Right renal pelvis (tissue), 4 donors: ENCODE measurements at regions not wholly inside any gene's neighbourhood (a gene's known extent, or its start where the extent isn't known, plus 50 kb on each side); places are given as distances from the start of the nearest gene placed in this dataset.

Source experiments
- DNase-seq, 4 donors: peaks; one replicate each; pipeline ENCODE4 v3.0.0-alpha.2; 2013; ENCODE audit warnings: low read depth in 4 of 4, low spot score in 3 of 4, missing footprints in 1 of 4

DNA sequence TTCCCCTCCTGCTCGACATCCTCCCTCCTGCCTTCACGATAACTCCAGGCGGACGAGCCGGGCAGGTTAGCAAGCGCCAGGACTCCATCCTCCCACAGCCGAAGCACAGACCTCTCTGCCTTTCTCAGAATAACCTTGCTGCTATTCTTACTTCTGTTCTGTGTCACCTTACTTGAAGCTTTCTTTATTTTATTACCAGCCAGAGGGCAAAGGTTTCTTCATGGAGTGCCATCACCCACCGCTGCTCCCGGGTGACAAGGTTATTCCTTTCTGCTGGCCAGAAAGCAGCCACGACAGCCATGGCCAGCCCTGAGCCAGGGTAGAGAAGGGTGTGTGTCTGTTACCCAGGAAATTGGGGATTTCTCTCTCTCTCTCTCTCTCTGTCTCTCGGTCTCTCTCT is 227.1 kb downstream of the ANAPC1 start:
- no peak for DNase-seq

DNA sequence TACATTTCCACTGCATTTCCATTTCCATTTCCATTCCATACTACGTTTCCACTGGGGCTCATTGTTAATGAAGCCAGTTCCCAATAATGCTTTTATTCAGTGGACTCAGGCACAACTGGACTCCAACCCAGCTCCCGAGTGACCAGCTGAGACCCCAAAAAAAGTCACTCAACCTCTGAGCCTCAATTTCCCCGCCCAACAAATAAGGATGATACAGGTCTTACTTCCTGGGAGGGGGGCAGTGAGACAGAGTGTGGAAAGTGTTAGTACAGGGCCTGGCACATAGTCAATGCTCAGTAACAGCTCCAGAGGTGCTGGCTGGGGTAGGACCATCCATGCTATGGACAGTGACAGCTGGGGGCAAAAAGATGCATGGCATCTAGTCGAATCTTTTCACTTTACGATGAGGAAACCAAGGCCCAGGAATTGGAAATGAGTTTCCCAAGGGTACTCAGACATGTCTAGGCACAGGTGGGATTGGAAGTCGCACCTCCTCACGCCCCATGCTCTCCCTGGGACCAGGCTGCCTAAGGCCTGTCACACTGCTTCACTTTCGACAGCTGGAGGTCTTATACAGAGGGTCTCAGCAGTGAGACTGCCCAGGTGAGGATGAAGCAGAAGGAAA is 226.5 kb downstream of the ANAPC1 start:
- DNase-seq = no peak

DNA sequence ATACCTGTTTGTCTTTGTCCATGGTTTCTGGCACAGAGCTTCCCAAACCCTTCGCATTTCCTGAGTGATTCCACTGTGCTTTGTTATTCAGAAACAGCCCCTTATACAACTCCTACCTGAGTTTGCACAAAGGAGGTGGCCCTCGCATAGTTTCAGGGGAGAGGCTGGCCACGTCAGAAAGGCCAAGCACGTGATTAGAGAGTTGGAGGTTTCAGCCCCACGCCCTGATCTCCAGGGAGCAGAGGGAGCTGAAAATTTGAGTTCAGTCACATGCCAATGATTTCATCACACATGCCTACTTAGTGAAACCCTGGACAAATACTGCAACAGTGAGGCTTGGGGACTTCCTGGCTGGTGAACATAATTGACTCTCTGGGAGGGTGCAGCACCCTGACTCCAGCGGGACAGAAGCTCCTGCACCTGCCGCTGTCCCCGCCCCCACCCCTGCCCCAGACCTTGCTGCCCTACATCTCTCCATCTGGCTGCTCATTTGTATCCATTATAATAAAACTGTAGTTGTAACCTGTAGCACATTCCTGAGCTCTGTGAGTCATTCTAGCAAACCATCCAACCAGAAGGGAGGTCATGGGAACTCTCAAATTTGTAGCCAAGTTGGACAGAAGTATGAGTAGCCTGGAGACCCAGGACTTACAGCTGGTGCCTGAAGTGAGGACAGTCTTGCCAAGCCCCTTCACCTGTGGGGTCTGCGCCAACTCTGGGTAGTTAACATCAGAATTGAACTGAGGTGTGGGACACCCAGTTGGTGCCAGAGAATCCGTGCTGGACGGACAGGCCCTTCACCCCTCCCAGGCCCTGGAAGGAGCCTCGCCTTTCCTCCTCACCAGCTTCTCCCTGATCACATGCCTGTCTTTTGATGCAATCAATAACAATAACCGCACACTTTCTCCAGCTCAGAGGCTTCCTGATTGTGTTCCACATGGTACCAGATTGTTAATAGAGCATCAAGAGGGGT is 224.3 kb downstream of the ANAPC1 start:
- peak; percentile 28 to 61 (median 52) for DNase-seq

DNA sequence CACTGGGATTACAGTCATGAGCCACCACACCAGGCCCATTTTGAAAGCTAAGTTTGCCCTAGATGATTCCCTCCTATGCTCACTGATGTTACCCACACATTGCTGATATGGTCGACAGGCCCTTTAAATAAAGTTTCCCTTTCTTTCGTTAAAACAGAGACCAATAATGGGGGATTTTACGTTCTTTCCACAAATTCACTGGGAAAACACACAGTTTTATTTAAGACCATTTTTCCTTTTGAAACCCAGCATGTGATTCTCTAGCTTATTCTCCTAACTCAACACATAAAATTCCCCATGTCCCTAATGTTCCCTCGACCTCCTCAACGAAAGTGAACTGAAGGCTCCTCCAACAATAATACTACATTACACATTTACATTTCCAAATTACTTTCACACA is 223.2 kb downstream of the ANAPC1 start:
- DNase-seq = no peak

DNA sequence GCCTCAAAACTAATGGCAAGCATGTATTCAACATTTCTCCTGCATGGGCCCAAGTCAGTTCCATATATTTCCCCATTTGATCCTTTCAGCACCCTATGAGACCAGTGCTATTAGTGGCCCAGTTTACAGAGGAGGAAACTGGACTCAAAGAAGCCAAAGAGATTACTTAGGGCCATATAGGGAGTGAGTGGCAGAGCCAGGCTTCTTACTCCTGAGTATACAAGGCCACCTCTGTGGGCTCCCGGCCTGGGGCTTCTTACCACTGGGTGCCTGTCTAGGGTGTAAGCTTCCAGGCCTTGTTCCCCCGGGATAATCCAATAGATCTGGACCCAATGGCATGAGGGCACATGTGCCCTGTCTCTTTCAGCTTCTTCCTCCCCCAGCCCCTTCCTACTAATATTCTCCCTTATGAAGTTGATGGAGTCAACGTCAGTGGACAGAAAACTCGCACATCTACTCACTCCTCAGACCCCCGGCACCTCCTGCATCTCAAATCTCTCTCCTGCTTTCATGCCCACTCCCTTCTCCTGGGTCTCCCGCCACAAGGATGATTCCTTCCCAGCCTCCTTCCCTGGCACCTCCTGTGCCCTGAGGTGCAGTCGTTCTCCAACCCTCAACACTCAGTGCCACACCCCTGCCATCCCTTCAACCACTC is 222.6 kb downstream of the ANAPC1 start:
- DNase-seq = no peak

DNA sequence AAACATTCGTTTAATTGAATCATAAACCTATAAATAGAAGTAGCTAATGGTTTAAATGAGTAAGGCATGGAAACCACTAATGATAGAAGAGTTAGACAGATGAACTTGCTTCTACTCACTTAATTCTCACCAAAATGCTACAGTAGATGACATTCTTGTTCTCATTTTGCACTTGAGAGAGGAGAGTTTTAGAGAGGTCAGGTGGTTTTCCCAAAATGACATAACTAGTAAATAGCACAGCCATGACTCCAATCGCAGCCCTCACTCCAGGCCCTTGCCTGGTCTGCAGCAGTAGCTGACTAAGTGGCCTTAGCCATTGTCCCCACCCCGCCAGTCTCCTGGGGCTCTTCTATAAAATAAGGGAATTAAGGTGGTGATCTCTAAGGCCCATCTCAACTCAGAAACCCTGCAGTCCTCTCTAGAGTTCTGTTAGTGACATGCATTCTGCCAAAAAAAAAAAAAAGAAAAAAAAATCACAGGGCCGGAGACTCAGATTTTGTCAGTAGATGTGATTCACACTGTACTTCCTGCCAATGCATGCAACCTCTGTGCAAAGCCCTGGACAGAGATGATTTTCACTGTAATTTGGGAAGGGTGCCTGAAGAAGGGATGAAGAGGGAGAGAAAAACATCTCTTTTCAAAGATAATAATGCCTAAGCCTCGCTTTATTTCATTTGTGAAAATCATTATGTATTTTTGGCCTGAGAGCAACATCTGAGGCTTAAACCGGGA is 221.8 kb downstream of the ANAPC1 start:
- no peak for DNase-seq

DNA sequence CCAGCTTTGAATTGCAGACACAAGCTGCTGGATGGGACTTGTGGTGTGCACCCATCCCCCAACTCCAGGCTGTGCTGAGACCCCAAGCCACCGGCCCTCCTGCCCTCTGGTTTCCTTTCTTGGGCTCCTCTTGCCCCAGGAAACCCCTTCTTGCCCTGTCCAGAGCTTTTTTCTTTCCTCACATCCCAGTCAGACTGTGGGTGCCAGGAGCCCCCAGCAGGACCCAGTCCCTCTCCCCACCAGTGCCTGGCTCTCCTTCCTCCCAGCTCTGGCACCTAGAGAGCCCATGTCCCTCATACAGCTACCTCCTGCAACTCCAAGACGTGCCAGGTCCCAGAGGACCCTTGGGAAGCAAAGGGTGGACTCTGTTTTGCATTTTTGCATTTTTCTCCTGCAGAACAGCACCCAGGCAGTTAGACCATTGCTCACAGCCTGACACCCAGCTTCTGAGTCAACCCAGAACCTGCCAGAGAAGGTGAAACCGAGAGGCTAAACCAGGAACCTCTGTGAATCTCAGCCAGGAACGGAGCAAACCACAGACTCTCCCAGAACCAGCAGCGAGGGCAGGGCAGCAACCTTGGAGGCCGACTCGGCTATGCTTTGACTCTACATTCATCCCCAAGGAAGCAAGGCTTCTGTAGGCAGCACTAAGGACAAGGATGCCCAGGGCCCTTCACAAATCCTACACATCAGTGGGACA is 221.1 kb downstream of the ANAPC1 start:
- DNase-seq = no peak

DNA sequence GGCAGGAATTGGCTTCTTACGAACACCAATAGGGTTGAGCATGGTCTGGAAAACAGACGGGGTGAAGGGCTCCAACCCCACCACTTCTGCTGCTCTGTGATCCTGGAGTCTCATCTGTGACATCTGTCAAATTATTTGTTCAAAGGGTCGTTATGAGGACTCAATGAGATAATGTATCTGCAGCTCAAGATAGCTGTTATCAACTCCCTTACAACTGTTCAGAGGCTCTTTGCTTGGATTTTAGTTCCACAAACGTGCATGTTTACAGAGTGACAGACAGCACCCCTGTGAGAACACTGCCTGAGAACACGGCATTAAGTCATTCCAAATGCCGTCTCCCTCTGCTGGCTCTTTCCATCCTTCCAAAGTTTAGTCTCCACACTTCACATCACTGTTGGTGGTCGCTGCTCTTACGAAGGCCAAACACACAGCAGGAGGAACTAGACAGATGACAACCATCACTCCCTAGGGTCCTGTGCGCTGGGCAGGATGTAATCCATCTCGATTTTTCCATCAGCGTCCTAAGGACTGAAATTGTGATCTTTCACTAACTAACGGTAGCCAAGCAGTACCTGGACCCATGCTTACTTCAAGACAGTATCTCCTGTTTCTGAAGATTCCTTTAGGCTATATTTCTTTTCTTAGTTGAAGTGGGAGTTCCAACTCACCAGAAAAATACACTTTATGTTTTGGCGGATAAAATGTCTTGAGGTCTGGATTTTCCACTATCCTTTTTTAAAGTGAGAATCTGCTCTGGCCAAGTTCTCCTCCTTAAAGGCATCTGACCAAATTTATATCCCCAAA is 220.3 kb downstream of the ANAPC1 start:
- DNase-seq = no peak

DNA sequence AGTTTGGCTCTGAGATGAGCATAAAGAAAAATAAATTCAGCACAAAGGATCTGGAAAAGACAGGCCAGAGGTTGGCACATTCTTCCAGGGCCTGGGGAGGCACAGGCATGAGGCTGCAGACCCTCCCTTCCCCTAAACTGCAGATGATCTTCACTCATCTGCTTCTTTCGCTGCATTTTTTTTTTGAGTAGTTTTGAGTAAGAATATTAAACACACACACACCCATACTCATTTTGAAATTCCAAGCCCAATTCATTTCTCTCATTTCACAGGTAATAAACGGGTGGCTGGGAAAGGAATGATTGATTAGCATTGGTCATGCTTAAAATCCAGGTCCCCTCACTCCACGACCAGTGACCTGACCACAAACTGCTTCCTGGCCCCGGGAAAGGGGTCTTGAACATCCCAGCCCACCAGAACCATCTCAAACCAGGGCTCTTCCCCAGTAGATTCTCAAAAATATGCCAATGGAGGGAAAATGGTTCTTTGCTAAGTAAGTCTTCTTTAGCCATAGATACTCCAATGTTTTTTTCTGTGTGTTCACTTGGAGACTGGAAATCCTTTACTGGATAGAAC is 219.6 kb downstream of the ANAPC1 start:
- DNase-seq = no peak

DNA sequence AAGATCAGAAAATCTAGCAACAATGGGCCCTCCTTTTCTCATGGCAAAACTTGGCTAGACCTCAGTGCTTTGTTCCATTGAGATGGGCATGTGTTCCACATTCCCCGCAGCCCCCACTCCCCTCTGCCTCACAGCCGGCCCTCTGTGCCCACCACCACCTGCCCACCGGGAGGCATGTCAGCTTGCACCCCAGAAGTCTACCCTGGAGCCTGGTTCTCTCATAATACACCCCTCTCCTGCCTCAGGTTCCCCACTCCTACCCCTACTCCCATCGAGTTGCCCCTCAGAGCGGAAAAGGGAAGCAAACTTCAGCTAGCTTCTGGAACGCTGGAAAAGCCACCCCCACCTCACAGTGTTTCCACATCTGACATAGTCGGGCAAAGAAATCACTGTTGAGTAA is 219.0 kb downstream of the ANAPC1 start:
- no peak for DNase-seq

DNA sequence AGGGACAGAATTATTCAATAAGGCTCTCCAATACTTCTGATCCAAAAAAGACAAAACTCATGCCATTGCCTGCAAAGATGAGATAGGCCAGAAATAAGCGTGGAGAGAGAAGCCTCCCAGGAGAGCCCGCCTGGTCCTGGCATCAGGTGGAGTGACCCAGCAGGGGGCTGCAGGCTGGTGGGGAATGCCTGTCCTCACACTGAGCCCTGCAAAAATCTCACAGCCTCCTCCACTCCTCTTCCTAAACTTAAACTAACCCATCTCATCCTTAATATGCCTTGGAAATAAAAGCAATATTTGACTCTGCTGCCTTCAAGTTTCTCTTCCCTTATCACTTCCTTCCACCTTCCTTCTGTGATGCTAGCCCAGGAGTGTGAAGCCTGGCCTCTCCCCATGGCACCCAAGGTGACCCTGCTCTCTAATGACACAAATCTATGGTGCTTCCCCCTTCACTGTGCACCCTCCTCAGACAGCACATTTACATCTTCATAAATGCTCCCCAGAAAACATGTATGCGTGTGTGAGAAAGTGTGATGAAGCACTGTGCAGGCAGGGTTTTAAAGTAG is 218.4 kb downstream of the ANAPC1 start:
- no peak for DNase-seq

DNA sequence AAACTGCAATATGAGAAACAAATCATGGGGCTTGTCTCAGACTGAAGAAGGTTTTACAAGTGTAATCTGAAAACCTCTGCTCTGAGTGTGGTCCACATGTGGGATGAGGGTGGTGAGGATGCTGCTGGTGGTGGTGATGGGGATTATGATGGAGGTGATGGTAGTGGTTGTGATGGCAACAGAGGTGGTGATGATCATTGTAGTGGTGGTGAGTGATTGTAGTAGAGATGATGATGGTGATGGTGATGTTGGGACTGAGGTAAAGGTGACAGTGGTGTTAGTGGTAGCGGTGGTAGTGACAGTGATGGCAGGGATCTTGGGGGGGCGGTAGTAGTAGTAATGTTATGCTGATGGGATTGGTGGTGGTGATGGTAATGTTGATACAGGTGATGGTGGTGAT is 217.8 kb downstream of the ANAPC1 start:
- no peak for DNase-seq

DNA sequence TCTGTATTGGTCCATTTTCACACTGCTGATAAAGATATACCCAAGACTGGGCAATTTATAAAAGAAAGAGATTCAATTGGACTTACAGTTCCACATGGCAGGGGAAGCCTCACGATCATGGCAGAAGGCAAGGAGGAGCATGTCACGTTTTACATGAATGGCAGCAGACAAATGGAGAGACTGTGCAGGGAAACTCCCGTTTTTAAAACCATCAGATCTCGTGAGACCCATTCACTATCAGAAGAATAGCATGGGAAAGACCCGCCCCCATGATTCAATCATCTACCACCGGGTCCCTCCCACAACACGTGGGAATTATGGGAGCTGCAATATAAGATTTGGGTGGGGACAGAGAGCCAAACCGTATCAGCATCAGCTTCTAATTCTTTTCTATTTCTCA is 217.0 kb downstream of the ANAPC1 start:
- DNase-seq = no peak

DNA sequence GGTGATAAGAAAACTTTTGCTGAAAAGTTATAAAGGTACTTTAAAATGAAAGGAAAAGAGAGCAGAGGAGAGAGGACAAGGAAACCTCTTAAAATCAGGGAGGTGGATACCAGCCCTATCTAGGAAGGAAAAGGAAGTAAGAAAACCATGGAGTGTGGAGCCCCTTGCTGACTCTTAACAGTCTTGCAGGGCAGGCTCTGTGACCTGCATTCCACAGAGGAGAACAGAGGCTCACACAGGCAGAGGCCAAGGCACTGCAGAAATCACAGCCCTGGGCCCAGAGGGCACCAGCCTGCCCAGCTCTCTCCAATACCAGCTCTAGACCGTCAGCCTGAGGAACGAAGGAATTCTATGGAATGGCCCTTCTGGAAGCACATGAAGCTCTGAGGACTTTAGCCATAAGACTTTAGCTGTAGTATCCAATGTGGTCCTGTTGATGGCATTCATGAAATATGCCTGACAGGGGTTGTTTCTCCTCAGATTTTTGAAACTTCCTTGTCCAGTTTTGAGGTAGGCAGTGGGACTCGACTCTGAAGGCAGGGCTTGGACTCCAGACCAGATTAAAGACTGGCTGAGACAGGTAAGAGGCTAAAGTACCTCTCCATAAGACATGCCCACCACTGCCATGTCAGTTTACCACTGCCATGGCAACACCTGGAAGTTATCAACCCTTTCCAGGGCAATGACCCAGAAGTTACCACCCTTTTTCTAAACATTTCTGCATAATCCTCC is 216.3 kb downstream of the ANAPC1 start:
- DNase-seq = no peak

DNA sequence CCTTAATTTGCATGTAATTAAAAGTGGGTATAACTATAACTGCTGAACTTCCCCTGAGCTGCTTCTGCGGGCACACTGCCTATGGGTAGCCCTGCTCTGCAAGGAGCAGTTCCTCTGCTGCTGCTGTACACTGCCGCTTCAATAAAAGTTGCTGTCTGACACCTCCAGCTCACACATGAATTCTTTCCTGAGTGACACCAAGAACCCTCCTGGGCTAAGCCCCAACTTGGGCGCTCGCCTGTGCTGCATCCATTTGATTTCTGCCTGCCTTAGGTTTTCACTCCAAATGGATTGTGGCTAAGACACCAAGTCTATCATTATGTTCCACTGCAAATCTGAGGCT is 215.7 kb downstream of the ANAPC1 start:
- DNase-seq = no peak

DNA sequence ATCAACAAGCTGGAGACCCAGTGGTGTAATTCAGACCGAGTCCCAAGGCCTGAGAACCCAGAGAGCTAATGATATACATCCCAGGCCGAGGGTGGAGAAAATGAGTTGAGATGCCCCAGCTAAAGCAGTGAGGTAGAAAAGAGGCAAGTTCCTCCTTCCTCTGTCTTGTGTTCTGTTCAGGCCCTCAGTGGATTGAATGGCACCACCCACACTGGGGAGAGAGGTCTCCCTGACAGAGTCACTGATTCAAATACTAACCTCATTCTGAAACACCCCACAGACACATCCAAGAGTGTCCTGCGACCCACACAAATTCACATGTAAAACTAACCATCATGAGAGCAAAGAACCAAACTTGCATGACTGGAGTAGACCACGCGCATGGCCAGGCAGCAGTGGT is 215.3 kb downstream of the ANAPC1 start:
- DNase-seq = no peak

DNA sequence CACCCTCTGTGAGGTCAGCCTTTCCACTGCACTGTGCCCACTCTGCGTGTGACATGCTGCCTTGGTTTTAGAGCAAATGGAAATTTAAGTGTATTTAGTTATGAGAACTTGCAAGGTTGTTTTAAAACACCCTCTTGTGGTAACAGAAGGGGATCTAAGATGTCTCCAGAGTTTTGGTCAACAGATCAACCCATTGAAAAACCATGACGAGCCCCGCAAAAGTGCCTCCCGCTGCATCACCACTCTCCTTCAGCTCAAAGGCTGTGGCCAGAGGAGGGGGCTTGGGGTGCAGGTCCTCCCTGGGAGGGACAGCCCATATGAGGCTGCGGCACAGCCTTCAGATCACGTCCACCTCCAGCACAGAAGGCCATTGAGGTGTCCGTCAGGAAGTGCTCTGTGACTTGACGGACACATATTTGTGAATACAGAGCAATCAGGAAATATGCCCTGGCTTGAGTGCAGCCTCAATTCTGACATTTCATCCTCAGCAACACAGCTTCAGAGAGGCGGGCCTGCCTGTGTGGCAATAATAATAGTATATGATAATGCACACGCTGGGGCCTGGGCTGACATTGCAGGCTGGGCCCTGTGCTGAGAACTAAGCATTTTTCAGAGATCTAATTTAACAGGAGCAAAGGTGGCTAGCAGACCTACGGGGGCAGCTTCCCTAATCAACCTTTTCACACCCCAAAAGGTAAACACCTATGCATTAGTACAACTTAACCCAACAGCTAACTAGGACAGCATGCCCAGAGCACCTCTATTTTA is 213.9 kb downstream of the ANAPC1 start:
- no peak for DNase-seq

DNA sequence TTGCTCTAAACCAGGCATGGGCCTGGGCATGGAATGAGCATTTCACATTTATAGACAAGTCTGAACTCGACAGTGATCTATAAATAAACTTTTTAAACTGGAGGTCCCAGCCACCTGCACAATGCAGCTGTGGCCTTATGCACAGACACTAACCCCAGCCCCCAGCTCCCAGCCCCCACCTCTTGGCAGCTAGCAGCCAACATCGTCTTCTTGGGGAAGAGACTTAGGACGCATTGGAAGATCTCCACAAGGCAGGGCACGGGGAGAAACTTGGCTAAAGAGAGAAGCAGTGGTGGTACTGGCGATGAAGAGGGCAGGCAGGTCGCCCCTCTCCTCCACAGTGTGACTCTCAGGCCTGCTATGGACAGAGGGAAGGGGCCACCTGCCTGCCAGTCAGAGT is 213.2 kb downstream of the ANAPC1 start:
- no peak for DNase-seq
